Islet of Langerhans (tissue), 1 donor: ENCODE measurements at regions not wholly inside any gene's neighbourhood (a gene's known extent, or its start where the extent isn't known, plus 50 kb on each side); places are given as distances from the start of the nearest gene placed in this dataset.

Experiments used
- FAIRE-seq: peaks from one replicate; lab custom pipeline; 2011; peaks lifted over from hg19 to GRCh38; lab: Jason Lieb, UNC

DNA sequence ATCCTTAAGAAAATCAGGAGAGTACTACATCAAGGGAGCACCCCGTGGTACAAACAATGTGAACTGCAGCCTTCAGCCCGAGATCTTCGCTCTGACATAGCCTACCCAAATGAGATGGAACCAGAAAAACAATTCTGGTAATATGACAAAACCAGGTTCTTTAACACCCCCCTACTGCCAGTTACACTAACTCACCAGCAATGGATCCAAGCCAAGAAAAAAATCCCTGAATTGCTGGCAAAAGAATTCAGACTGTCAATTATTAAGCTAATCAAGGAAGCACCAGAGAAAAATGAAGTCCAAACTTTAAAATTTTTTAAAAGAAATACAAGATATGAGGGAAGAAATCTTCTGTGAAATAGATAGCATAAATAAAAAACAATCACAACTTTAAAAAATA is 101.7 kb upstream of the KLF8 start:
- no peak for FAIRE-seq

DNA sequence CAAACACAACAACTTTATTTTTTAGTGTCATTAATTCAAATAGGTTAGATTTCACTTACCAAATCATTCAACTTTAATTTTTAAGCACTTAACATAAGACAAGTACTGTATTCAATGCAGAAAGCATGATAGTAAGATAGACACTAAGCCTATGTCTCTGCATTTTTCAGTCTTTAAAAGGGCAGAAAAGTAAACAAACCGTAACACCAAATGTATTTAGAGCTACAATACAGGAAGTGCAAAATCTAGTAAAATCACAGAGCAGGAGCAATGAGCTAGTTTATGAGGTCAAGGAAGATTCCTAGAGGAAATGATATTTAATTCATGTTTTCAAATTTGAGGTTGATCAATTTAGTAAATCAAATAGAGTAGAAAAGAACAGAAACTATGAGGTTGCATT is 68.0 kb upstream of the KLF8 start:
- FAIRE-seq = peak; percentile 98
